ENCODE measurements at regions not wholly inside any gene's neighbourhood (a gene's known extent, or its start where the extent isn't known, plus 50 kb on each side); places are given as distances from the start of the nearest gene placed in this dataset.

DNA sequence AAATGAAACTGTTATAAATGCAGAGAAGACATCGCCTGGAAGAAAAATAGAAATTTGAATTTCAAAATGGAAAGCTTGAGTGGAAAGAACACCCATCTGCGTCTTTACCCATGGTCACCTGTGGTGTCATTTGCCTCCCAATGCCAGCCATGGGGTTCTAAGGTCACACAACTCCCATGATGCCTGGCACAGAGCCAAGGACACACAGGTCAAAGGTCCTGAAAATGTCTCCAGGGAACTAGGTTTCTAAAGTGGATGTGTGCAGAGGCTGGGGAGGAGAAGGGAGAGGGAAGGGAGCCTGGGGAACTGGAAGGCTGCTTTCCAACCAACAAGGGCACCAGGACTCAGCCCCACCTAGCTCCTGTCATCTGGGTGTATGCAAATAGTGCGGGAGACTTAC lies 724.0 kb upstream of the TMEM132C start:
- H3K27ac ChIP-seq: no peak overlapping the region

DNA sequence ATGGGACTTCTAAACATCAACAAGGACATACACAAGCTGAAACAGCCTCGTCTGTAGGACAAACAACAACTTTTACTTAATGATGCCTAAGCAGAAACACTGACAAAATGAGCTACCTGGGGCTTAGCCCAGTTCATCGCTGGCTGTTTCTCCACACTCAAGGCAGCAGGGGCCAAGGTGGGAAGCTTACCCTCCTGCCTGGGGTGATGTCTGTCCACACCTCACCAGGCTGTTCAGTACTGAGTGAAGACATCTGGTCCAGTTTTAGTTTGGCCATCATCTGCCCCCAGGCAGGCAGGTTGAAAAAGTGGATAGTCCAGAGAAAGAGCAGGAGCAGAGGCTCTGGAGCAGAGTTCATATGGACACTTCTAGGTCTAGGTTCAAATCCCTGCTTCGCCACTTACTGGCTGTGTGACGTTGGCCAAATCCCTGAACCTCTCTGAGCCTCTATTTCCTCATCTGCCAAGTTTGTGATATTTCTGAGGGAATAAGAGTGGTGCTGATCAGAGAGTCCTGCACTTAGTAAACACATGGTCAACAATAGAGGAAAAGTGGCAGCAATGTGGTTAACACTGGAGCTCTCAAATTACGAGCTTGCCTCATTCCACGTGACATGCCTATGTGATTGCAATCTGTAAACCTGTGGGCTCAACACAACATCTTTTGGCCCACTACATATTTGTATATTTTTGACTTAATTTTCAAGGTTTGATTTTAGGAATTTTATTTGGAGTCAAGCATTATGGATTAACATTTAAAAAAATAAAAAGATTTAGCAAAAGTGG lies 720.1 kb upstream of the TMEM132C start:
- DNase-seq (ENCODE audit: low read depth, low spot score): no peak
- no peak overlapping the region for H3K27ac ChIP-seq

More for the DNA sequence above, 724.0 kb upstream of the TMEM132C start:
- no peak for DNase-seq (ENCODE audit: low read depth, low spot score)

DNA sequence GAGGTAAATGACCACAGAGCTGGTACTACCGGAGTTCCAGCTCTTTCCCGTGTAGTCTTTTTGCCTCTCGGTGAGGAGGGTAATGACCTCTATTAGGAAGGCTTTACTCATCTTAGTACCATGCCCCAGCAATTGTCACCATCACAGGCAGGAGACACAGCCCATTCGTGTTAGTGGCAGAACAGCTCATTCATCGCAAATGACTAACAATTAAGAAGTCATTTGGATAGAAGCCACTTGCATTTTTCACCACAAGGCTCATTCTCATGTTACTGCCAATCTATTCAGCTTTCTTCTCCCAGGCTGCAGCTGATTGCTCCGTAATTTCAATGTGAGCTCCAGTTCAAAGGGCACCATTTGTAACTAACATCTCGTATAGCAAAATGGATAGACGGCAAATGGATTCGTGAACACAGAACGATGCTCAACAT lies 718.8 kb upstream of the TMEM132C start:
- H3K27ac ChIP-seq: no peak overlapping the region
- no peak for DNase-seq (ENCODE audit: low read depth, low spot score)

- H3K27ac ChIP-seq: no peak overlapping the region
- no peak for DNase-seq (ENCODE audit: low read depth, low spot score)
Measured at GRCh38 chr12:127550271-127550670, 716.7 kb upstream of the TMEM132C start.

DNA sequence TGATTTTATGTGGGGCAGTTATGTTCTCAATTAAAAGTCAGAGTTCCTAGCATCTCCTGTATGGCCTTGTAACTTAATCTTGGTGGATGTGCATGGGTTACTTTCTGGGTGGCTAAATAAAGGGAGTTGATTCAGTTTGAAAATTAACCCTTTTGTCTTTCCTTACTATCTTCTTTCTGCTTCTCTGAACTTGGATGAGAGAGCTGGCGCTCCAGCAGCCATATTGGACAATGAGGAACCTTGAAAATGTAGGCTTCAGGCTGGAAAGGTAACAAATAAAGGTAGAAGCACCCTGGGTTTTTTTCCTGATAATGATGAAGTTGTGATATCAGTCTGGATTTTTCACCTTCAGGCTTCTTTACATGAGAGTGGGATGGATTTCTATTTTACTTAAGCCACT lies 714.1 kb upstream of the TMEM132C start:
- no peak overlapping the region for H3K27ac ChIP-seq
- no peak for DNase-seq (ENCODE audit: low read depth, low spot score)

DNA sequence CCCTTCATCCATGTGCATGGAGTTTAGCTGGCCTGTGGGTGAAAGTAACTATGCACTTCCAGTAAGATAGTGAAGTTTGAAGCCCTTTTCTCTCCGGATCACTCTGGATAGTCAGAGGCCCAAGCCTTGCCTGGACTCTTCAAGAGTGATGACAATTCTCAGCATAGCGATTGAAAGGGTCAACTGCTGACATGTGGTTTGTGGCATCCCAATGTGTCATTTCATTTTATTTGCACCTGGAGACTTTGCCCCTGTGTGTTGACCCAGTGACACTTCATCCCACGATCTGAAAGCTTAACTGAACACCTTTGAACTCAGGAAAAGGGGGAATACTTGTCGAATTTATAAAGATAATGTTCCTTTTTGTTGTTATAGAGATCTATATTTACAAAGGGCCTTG lies 711.9 kb upstream of the TMEM132C start:
- no peak overlapping the region for H3K27ac ChIP-seq
- DNase-seq (ENCODE audit: low read depth, low spot score): no peak

- no peak for DNase-seq (ENCODE audit: low read depth, low spot score)
Measured at GRCh38 chr12:127556231-127556886, 710.6 kb upstream of the TMEM132C start.

GRCh38 chr12:127558361-127558760 lies 708.6 kb upstream of the TMEM132C start:
- H3K27ac ChIP-seq: no peak overlapping the region
- no peak for DNase-seq (ENCODE audit: low read depth, low spot score)

More at GRCh38 chr12:127556231-127556886, 710.6 kb upstream of the TMEM132C start:
- no peak overlapping the region for H3K27ac ChIP-seq

GRCh38 chr12:127559349-127560040 lies 707.5 kb upstream of the TMEM132C start:
- peak overlapping the region; percentile 40 for H3K27ac ChIP-seq
- DNase-seq (ENCODE audit: low read depth, low spot score): peak; percentile 60

- DNase-seq (ENCODE audit: low read depth, low spot score): no peak
- no peak overlapping the region for H3K27ac ChIP-seq
Measured at GRCh38 chr12:127560041-127560478, 706.9 kb upstream of the TMEM132C start.

GRCh38 chr12:127562816-127563215 lies 704.2 kb upstream of the TMEM132C start:
- no peak overlapping the region for H3K27ac ChIP-seq
- no peak for DNase-seq (ENCODE audit: low read depth, low spot score)

DNA sequence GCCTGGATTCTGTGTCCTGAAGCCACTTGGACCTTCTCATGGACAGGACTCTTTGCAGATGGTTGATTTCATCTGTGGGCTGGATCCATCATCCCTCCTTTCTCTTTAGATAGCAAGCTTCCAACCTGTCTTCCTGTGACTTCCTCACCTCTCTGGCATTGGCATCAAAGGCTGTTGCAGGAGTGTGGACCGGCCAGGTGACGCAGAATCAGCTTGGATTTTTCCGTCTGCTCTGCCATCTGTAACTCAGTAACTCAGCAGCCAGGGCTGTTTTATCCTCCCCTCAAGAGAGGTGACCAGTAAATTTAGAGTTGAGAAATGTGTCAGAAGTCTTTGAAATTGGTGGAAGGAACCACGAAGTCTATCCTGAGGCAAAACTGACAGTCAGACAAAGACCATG lies 701.7 kb upstream of the TMEM132C start:
- DNase-seq (ENCODE audit: low read depth, low spot score): no peak
- no peak overlapping the region for H3K27ac ChIP-seq

- no peak for DNase-seq (ENCODE audit: low read depth, low spot score)
- no peak overlapping the region for H3K27ac ChIP-seq
Measured at GRCh38 chr12:127567531-127567930, 699.4 kb upstream of the TMEM132C start.

DNA sequence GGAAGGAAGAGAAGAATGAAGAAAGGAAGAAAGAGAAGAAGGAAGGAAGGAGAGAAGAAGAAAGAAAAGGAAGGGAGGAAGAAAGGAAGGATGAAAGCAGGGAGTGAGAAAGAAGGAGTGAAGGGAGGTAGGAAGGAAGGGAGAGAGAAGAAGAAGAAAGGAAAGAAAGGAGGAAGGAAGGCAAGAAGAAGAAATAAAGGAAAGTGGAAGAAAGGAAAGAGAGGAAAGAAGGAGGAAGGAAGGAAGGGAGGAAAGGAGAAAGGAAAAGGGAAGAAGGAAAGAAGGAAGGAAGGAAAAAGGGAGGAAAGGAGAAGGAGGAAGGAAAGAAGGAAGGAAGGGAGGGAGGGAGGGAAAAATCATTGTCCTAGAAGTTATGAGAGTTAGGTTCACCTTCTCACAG lies 696.6 kb upstream of the TMEM132C start:
- H3K27ac ChIP-seq: no peak overlapping the region
- DNase-seq (ENCODE audit: low read depth, low spot score): no peak

- DNase-seq (ENCODE audit: low read depth, low spot score): no peak
- H3K27ac ChIP-seq: no peak overlapping the region
Measured at GRCh38 chr12:127570793-127571360, 696.1 kb upstream of the TMEM132C start.

GRCh38 chr12:127571578-127571977 lies 695.4 kb upstream of the TMEM132C start:
- no peak overlapping the region for H3K27ac ChIP-seq
- no peak for DNase-seq (ENCODE audit: low read depth, low spot score)

DNA sequence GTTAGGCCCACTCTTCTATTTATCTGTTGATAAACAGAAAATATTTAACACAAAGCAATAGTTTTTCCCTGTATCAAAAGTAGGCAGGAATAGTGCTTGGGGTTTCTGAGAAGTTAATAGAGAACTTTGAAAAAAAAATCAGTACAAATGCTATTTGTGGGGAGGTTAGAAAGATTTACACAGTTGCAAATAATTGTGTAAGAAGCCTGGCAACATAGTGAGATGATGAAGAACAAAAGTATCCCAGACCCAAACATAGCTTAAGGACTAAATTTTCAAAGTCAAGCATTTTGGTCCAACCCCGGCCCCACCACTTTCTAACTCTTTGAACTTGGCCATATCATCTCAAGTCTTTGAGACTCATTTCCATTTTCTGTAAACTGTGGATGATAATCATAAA lies 687.5 kb upstream of the TMEM132C start:
- no peak overlapping the region for H3K27ac ChIP-seq
- no peak for DNase-seq (ENCODE audit: low read depth, low spot score)

DNA sequence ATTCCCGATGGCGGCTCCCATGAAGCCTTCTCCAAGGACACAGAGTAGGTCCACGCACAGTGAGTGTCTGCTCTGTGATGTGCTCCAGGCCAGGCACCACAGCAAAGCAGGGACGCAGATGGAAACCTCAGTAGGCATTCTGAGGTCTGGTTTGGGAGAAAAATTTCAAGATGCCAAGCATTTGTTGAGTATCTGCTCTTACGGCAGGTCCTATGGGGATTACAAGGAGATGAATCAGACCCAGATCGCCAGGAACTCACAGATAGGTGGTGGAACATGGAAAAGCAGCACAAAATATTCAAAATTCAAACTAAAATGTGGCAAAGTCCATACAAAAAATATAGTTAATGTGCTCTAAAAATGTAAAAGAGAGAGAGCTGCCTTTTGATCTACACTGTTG lies 684.9 kb upstream of the TMEM132C start:
- DNase-seq (ENCODE audit: low read depth, low spot score): no peak
- H3K27ac ChIP-seq: no peak overlapping the region

GRCh38 chr12:127583041-127583440 lies 683.9 kb upstream of the TMEM132C start:
- DNase-seq (ENCODE audit: low read depth, low spot score): no peak

GRCh38 chr12:127588249-127588648 lies 678.7 kb upstream of the TMEM132C start:
- no peak for DNase-seq (ENCODE audit: low read depth, low spot score)
- H3K27ac ChIP-seq: no peak overlapping the region

More at GRCh38 chr12:127583041-127583440, 683.9 kb upstream of the TMEM132C start:
- no peak overlapping the region for H3K27ac ChIP-seq

DNA sequence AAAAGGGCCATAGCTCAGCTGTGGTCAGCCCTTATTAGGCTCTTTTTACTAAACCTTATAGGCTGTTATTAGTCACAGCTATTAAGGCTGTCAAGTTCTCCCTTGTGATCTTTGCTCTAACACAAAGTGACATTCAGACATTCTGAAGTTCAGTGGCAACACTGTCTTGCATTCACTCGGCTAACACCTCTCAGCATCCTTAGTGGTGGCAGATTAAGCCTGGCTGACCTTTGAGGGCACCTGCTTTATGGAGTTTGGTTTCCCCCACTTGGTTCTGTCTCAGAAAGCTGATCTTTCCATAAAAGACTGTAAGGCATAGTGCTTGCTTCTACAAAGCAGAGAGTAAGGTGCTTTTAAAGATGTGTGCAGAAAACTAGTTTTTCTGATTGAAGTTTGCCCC lies 677.4 kb upstream of the TMEM132C start:
- no peak for DNase-seq (ENCODE audit: low read depth, low spot score)
- H3K27ac ChIP-seq: no peak overlapping the region
